HG03097 (cell line): ENCODE measurements at regions not wholly inside any gene's neighbourhood (a gene's known extent, or its start where the extent isn't known, plus 50 kb on each side); places are given as distances from the start of the nearest gene placed in this dataset.

Source experiments
- ATAC-seq: cut with Tn5 transposase; IDR thresholded peaks from one replicate; pipeline ENCODE4 v1.9.1; 2021; ENCODE audit not compliant: unreplicated experiment, low FRiP score

DNA sequence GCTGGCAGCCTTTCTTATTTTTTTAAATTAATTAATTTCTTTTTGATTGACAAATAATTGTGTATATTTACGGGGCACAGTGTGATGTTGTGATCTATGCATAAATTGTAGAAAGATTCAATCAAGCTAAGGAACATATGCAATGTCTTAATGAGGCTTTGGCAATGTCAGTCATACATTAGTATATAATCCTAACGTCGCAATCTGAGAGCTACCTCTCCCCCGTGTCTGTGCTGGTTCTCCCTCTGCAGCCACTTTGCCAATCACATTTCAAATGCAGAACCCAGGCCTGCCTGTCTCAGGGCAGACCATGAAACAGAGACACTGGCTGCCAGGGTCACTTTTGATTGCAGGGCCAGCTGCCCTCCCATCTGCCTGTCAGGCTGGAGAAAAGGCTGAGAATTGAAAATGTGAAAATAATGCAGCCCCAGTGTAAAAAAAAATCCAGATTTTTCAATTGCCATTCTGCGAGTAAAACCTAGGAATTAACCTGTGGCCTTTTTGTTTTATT lies 56.3 kb downstream of the SLC24A2 start:
- ATAC-seq: no peak

DNA sequence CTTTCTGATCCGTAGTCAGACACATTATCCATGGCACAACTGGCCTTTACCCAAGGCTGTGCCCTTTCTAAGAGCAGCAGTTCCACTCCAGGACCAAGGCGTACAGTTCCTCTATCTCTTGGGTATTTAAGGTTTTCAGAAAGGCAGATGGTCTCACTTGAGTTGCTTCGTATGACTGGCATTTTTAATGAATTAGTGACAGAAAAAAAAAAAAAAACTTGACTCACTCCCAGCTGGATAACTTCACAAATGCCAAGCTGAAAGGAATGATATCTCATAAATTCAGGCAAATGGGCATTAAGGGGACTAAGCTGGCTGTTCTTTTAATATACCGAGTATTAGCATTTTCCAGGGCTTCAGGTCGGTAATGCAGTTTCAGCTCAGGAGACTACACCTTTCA lies 60.7 kb downstream of the SLC24A2 start:
- no peak for ATAC-seq

DNA sequence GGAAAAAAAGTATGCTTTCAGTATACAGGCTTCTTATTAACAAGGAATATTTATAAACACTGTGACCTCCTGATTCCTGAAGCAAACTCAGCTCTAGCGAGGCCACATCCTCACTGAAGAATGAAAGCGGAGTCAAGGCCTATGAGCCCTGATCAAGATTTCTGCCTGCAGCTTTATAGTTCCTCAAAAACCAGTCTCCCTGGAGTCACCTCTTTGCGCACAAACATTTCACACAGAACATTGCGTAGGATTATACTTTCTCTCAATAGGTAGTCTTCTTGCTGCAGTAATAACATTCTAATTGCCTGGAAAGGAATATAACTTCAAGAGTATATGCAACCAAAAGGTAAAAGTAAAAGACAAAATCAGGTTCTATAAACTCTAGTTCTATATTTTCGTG lies 62.9 kb downstream of the SLC24A2 start:
- no peak for ATAC-seq

DNA sequence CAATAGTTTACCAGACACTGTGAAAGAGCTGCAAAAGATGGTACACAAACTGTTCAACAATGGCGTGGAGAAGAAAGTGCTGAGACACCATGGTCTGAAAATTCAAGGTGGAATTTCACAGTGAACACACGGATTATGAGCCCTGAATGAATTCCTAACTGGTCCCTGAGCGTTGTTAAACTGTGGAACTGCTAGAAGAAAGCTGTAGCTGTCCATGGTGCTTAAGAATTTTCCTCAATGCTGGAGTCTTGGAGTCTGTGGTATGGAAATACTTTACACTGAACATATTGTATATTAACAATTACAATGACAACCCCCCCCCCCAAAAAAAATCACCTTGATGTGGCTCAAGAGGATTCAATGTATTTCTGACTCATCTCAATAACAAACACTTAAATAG lies 68.5 kb downstream of the SLC24A2 start:
- no peak for ATAC-seq

DNA sequence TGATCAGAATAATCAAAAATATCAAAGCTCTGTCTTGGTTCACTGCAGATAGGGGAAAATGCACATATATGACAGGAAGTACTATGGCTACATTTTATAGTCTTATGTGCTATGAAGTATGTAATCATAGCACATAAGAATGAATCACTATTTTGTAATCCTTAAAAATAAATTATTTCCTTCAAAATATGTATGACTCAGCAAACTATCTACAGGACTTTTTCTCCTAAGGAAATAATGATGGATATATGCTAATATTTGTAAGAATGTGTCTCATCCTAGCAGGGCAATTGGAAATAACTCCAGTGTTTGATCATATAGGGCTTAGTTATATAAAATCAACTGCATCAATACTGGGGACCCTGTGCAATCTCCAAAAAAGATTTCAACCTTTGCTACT lies 85.1 kb downstream of the SLC24A2 start:
- no peak for ATAC-seq

DNA sequence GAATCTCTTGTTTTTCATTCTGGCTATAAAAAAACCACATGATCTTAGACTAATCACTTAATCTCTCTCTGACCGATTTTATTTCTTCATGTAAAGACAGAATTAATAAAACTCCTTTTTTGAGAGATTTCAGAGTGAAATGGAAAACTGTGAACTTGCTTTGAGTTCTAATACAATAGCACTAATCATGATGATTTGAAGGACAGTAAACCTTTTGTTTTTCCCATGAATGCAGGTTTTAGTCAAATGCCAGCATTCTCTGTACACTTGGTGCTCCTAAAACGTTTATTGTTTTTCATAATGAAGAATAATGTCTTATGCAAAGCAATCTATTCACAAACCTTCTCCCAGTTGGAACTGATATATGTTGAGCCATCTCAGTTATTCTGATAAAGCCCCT lies 86.8 kb downstream of the SLC24A2 start:
- no peak for ATAC-seq

DNA sequence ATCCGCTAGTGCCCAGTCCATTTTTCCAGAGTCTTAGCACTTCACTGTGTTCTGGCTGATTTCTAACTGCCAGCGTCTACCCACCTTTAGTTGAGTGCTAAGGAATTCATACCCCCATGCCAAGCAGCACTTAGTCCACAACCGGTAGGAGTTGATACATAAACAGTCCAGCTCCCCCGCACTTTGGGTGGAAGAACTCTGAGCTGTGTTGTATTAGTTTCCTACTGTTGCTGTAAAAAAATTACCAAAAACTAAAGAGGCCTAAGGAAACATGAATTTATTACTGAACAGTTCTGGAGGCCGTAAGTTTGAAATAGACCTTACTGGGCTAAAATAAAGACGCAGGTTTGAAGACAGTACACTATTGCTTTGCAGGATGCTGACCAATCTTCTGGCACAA lies 87.6 kb downstream of the SLC24A2 start:
- no peak for ATAC-seq

DNA sequence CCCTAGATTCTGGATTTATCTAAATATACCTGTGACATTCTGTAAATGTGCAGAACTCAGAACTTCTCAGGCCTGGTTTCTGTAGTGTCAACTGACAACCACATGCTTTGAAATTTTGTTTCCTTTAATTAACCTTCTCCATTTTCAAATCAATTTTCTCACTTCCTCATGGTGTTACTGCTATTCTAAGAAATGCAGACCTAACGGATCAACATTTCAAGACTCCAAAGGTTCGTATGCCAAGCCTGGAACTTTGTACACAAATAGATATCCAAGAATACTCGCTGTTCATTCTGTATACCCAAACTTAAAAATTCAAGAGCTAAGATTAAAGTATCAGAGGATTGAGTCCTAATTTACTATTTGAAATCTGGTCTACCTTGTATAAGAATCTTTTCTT lies 88.1 kb downstream of the SLC24A2 start:
- ATAC-seq: no peak

DNA sequence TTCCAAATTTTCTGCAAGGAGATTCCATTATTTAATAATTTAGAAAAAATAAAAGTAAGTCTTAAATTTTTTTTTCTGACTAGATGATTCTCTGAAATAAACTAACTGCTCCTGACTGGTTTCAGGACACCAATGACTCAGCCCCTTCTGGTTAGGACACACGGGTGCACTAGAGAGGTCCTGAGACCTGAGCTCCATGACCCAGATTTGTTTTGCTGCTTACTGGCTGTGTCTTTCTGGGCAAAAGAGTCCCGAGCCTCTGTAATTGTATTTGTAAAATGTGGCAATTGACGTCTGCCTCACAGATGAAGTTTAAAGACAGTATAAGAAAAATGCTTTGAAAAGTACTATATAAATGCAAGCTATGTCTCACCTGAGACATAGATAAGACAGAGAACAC lies 89.1 kb downstream of the SLC24A2 start:
- no peak for ATAC-seq

DNA sequence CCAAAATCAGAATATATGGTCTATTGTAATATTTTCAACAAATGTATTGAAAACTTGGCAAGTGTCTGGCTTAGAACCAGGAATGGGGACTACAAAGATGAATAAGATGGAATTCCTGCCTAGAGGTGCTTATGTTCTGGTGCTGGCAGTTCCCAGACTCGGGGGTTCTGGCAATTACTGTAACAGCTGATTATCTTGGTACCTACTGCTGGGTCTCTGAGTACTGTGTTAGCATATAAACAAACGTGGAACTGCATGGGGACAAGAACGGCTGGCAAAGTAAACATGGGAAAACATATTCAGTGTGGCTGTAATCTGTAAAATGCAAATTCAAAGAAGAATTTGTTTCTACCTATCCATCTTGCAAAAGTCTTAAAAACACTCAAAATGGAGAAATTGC lies 89.9 kb downstream of the SLC24A2 start:
- ATAC-seq: no peak

DNA sequence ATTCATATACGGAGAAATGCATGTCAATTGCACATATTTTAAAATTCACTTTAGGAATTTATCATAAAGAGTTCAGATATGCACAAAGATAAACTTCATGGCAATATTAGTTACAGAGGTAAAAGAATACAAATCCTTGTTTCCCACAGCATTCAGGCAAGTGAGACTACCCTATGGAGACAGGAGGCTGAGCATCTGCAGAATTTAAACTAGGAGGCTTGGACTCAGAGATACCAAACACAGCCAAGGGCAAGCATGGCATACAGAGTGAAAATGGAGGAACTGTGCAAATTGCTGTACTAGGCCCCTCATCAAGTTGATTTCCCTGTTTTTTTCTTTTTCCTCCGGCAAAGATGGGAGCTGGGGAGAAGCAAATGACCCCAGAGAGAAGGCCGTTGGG lies 94.2 kb downstream of the SLC24A2 start:
- no peak for ATAC-seq

DNA sequence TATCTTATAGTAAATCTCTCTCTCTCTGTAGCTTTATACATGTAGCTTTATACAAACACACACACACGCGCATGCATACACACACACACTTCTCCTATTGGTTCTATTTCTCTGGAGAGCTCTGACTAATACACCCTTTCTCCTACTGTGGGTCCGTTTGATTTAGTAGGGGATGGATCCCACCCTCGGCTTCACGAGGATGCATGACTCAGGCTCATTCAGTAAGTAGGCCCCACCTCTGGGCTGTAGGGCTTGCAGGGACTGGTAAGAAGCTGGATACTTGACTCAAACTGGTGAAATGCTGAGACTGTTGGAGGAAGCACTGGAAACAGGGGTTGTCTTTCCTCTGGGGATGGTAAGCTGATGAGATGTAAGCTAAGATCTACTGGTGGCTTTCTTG lies 98.7 kb downstream of the SLC24A2 start:
- no peak for ATAC-seq

DNA sequence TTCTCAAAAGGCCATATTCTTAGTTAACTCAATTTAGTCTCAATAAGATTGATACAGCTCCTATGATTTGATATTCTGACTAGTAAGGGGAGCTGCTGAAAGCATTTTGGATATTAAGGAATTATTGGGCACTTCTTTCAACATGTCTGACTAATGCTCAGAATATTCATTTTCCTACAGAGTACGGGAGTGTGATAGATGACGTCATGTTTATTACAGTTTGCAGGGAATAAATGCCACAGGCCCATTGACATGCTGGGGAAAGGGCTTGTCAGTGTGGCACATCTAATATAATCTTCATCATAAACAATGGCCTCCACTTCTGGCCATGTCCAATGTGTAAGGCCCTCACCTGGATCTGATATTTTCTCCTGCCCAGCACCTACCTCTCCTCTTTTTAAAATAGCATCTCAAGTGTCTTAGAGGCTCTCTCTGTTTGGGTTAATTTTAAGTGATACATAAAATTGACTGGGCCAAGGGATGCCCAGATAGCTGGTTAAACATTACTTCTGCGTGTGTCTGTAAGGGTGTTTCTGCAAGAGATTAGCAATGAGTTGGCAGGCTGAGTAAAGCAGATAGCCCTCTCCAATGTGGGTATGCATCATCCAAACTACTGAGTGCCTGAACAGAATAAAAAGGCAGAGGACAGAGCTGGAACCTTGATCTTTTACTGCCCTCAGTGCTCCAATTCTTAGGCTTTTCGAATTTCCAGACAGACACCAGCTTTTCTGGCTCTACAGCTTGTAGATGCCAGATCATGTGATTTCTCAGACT lies 99.3 kb downstream of the SLC24A2 start:
- no peak for ATAC-seq

DNA sequence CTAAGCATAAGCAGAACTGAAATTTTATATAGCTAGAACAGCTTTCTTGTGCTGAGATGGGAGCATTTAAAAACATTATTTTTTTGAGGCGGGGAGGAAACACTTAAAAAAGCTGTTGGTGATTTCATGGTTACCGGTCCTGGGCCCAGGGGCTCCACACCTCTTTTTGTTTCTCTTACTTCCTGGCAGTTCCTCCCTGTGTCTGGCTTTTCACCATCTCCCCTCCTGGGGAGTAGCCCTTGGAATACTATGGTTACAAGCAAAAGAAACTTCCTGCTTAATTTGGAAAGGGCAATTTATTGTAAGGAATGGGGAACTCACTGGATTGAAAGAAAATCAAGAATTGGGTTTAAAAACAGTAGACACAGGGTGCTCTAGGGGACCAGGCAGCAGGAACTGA lies 105.1 kb downstream of the SLC24A2 start:
- ATAC-seq: no peak

DNA sequence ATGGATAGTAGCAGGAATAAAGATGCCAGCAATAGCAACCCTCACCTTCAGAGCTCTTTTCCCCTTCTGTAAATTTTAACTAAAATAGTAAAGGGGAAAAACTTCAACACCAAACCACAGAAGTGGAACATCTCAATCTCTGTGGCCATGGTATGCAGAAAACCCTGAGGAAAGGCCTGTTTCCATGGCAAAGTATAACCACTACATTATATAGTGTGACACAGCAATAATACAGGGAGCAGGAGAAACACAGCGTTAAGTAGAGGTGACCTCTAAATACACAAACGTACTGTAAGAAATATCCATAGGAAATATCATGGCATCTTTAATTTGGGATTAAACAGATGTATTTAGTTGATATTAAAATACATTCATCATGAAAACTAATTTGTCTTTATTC lies 106.4 kb downstream of the SLC24A2 start:
- ATAC-seq: no peak

DNA sequence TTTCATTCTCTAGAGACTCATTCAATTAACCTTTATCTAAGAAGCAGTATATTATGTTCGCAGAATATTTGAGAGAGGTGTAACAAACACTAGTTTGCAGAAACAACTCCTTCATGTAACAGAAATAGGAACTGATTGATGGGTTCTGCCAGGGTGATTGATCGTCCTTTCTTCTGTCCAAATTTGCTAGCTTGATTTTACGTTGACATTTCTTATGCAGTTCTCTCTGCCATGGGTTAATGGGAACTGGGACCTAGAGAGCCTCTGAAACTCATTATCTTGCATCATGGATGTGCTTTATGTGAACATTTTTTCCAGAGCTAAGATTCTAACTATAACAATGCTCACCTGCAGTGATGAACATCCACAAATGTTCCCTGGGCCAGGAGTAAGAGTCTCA lies 107.0 kb downstream of the SLC24A2 start:
- no peak for ATAC-seq

DNA sequence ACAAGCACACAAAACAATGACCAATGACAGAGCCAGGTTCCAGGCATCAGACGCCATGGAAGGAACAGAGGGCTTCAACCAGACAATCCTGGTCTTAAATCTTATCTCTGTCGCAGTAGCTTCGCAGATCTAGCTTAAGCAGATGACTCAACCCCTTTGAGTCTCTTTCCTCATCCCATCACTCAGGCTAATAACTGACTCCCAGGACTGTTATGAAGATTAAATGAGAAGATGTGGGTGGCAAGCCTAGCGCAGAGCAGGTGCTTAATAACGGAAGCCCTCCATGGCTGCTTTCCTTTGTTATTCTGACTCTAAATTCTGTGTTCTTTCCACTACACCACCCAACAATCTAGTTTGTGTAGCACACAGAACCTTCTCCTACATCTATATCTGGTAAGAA lies 110.9 kb downstream of the SLC24A2 start:
- no peak for ATAC-seq

DNA sequence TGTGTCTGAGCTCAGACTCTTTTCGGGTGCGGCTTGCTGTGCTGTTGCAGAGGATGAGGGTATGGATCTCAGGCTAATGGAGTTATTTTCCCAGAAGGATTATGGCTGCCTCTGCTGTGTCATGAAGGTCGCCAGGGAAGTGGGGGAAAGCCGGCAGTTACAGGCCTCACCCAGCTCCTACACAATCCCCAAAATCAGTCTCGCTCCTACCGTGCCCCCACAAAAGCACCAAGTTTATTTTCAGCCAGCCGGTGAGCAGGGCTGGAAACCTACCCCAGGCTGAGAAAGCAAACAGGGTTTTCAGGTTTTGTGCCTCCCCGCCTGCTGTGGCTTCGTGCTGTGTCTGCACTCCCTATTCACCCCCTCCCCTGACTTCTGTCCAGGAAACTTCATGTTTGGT lies 113.3 kb downstream of the SLC24A2 start:
- no peak for ATAC-seq

DNA sequence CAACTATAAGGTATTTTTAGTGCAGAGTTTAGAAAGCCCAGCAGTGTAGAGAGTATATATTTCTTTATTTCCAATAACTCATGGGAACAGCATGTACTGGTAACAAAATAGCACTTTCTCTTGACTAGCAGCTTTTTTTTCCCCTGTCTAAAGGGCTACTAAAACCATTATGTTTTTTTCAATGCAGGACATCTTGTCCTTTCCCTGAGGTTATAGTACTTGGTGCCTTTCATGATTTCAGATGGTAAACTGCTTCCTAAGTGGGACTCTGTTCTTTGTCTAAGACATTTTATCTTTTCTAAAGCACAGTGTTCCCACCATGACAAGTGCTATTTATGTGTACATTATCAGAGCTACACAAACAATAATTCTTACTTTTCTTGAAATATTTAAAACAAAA lies 122.3 kb downstream of the SLC24A2 start:
- no peak for ATAC-seq

DNA sequence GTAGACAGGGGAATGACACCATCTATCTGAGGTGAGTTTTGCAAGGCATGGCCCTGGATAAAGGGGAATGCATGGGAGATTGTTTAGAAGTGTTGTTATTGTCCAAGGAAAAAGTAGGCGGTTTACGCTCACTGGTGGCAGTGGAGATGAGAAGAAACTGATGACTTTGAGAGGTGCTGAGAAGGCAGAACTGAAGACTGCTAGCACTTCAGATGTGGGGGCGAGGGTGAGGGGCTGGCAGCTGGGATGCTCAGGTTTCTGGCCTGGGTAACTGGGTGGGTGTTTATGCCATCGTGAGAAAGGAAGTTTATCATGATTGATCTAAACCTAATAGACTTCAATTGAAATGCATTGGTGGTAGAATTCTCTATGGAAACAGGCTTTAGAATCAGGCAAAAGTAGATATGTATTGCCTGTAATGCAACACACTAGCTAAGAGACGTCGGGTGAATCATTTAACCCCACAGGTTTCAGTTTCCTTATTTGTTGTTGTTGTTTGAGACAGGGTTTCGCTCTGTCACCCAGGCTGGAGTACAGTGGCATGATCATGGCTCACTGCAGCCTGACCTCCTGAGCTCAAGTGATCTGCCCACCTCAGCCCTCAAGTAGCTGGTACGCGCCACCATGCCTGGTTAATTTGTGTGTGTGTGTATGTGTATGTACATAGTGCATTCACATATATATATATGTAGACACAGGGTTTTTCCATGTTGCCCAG lies 123.5 kb downstream of the SLC24A2 start:
- peak; percentile 100 for ATAC-seq

DNA sequence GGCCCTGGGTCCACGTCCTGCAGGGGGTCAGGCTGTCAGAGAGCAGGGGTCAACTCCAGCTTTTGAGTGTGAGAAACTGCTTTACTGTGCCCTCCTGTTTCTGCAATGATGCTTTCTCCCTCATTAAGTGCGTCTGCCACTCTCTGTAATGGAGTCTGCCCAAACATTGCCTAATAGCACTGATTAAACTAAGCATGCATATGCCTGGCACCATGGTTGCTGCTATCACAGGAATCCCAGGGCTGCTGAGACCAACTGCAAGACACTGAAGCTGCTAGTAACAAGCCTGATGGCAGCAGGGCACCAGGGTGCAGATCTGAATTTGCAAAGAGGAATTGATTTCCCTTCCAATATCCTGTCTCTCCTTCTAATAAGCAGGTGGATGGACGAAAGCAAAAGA lies 125.3 kb downstream of the SLC24A2 start:
- ATAC-seq: no peak

DNA sequence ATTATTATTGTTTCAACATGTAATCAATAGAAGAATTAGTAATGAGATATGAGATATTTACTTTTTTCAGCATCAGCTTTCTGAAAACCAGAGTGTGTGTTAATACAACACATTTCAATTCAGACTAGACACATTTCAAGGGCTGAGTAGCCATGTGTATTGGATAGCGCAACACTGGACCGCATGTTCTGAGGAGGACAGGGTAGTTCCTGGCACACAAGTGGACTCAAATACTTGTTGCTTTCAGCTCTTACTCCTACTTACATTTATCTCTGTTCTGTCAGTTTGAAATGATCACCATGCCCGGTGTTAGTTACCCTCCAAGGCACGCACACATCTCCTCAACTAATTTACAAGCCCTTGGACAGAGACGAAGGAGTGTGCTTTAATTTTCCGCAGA lies 126.6 kb downstream of the SLC24A2 start:
- ATAC-seq: no peak
